CD8-positive, alpha-beta memory T cell (primary cell): ENCODE measurements at regions not wholly inside any gene's neighbourhood (a gene's known extent, or its start where the extent isn't known, plus 50 kb on each side); places are given as distances from the start of the nearest gene placed in this dataset.
"Not testable (repeated sequence)": the region's sequence is repeated elsewhere in the genome, so short reads cannot be mapped to it uniquely, and the experiment has no call there.

Experiments used
- CTCF ChIA-PET: fragments of 350-600 bp; sonication (Branson Sonifier 250); formaldehyde crosslinking; loops from one replicate; lab custom pipeline; 2021; ENCODE audit warnings: antibody characterized with exemption; lab: Charles Lee
- POLR2A ChIA-PET: fragments of 350-600 bp; sonication (Branson Sonifier 250); formaldehyde crosslinking; loops from one replicate; lab custom pipeline; 2021; ENCODE audit warnings: antibody characterized with exemption; lab: Charles Lee
- DNase-seq, 5 donors: peaks; one replicate each; pipeline versions ENCODE4 v3.0.0 to v3.0.0-alpha.2; 2020 to 2022; ENCODE audit warnings: mixed read lengths in 1 of 5
- H3K27ac ChIP-seq: one replicate; pipeline ENCODE4 v1.7.0; 2013; ENCODE audit warnings: low read depth, mild to moderate bottlenecking, low read length, moderate library complexity
- H3K27me3 ChIP-seq: 2 replicates; pipeline ENCODE4 v1.7.0; 2013; ENCODE audit warnings: low read length, mild to moderate bottlenecking; ENCODE audit not compliant: insufficient read depth, poor library complexity, severe bottlenecking
- H3K36me3 ChIP-seq: 2 replicates; pipeline ENCODE4 v1.7.0; 2013; ENCODE audit warnings: mild to moderate bottlenecking, low read length, moderate library complexity; ENCODE audit not compliant: insufficient read depth
- H3K4me1 ChIP-seq: 2 replicates; pipeline ENCODE4 v1.7.0; 2013; ENCODE audit warnings: mild to moderate bottlenecking, low read length, moderate library complexity; ENCODE audit not compliant: insufficient read depth
- H3K4me3 ChIP-seq: 2 replicates; pipeline ENCODE4 v1.7.0; 2013; ENCODE audit warnings: mild to moderate bottlenecking, low read length
- H3K9me3 ChIP-seq: 2 replicates; pipeline ENCODE4 v1.7.0; 2013; ENCODE audit warnings: mild to moderate bottlenecking, low read length
- H3K27ac Mint-ChIP-seq, 8 donors: one replicate each; pipeline ENCODE4 v1.8.0; 2020 to 2021; ENCODE audit warnings: mixed read lengths in 8 of 8, mild to moderate bottlenecking in 6 of 8, inconsistent platforms in 3 of 8, moderate library complexity in 3 of 8
- H3K27me3 Mint-ChIP-seq, 2 donors: one replicate each; pipeline ENCODE4 v1.8.0; 2020 to 2021; ENCODE audit warnings: mixed read lengths in 2 of 2, mild to moderate bottlenecking in 1 of 2, moderate library complexity in 1 of 2
- H3K36me3 Mint-ChIP-seq, 3 donors: one replicate each; pipeline ENCODE4 v1.8.0; 2020 to 2021; ENCODE audit warnings: mixed read lengths in 3 of 3, inconsistent platforms in 1 of 3, mild to moderate bottlenecking in 1 of 3
- H3K4me1 Mint-ChIP-seq, 3 donors: one replicate each; pipeline ENCODE4 v1.8.0; 2020 to 2021; ENCODE audit warnings: mixed read lengths in 3 of 3, inconsistent platforms in 1 of 3, mild to moderate bottlenecking in 1 of 3
- H3K4me3 Mint-ChIP-seq, 7 donors: one replicate each; pipeline ENCODE4 v1.8.0; 2020 to 2021; ENCODE audit warnings: mixed read lengths in 7 of 7, mild to moderate bottlenecking in 6 of 7, moderate library complexity in 4 of 7, inconsistent platforms in 2 of 7
- H3K9me3 Mint-ChIP-seq, 5 donors: one replicate each; pipeline ENCODE4 v1.8.0; 2020 to 2022; ENCODE audit warnings: mixed read lengths in 5 of 5, mild to moderate bottlenecking in 3 of 5, moderate library complexity in 2 of 5, inconsistent platforms in 1 of 5

GRCh38 chr2:38243186-38243880 is 133.7 kb downstream of the ATL2 start:
- H3K27me3 Mint-ChIP-seq, result peaks cover 0 to 5% of the 10 kb centered on the region in 2 donors
- POLR2A ChIA-PET, result no interaction called here
- no peak for DNase-seq
- H3K27ac ChIP-seq, result no peak overlapping the region
- H3K27me3 ChIP-seq, result no peaks in the 10 kb centered on the region
- no peaks in the 10 kb centered on the region for H3K36me3 Mint-ChIP-seq
- H3K36me3 ChIP-seq, result no peaks in the 10 kb centered on the region
- no peaks in the 10 kb centered on the region for H3K9me3 ChIP-seq
- no peak overlapping the region for H3K27ac Mint-ChIP-seq
- no peaks in the 10 kb centered on the region for H3K9me3 Mint-ChIP-seq
- no peak overlapping the region for H3K4me3 ChIP-seq
- H3K4me3 Mint-ChIP-seq, result no peak overlapping the region
- H3K4me1 ChIP-seq, result no peaks in the 10 kb centered on the region
- H3K4me1 Mint-ChIP-seq, result no peaks in the 10 kb centered on the region
- CTCF ChIA-PET, result no interaction called here

DNA sequence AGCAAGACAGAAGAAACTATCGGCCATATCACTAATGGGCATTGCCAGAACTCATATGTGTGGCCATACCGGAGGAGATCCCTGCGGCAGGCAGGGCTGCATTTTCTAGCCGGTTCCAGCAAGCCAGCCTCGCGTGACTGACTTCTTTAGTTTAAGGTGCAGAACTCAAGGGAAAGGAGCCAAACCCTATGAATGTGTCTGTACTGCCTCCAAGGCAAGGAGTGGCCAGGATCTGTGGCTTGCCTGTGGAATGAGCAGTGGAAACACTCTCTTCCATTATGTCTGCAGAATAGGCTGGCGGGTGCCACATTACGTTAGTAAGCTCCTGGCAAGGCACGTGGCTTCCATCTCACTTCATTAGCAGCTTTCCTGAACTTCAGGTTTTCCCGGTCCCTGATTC is 137.6 kb downstream of the ATL2 start:
- Mint-ChIP-seq H3K4me3 (no peak overlapping the region), H3K27me3 (peaks cover 6 to 14% of the 10 kb centered on the region in 2 donors), H3K4me1 (no peaks in the 10 kb centered on the region), H3K36me3 (no peaks in the 10 kb centered on the region), H3K9me3 (no peaks in the 10 kb centered on the region), H3K27ac (no peak overlapping the region)
- Histone ChIP-seq H3K4me1 (no peaks in the 10 kb centered on the region), H3K27ac (no peak overlapping the region), H3K4me3 (no peak overlapping the region), H3K36me3 (no peaks in the 10 kb centered on the region), H3K9me3 (no peaks in the 10 kb centered on the region), H3K27me3 (no peaks in the 10 kb centered on the region)
- no peak for DNase-seq
- CTCF ChIA-PET, result no interaction called here
- POLR2A ChIA-PET, result no interaction called here

DNA sequence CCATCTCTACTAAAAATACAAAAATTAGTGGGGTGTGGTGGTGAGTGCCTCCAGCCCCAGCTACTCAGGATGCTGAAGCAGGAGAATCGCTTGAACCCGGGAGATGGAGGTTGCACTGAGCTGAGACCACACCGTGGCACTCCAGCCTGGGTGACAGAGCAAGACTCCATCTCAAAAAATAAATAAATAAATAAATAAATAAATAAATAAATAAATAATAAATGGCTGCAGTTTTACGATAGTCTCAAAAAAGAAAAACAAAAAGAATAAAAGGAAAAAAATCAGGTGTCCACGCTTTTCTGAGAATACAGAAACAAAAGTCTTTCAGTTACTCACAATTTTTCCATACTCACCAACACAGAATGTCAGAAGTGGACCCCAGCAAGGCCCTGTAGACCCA is 138.4 kb downstream of the ATL2 start:
- not testable (repeated sequence) for H3K4me1 ChIP-seq, H3K27ac Mint-ChIP-seq
- H3K27me3 Mint-ChIP-seq, result peaks cover 13 to 16% of the 10 kb centered on the region in 2 donors

GRCh38 chr2:38237311-38237710 is 139.8 kb downstream of the ATL2 start:
- Histone ChIP-seq H3K4me1 (no peaks in the 10 kb centered on the region), H3K27ac (no peak overlapping the region), H3K27me3 (no peaks in the 10 kb centered on the region), H3K4me3 (no peak overlapping the region), H3K36me3 (no peaks in the 10 kb centered on the region), H3K9me3 (no peaks in the 10 kb centered on the region)
- DNase-seq, result no peak
- Mint-ChIP-seq H3K4me3 (no peak overlapping the region), H3K27ac (no peak overlapping the region), H3K27me3 (peaks cover 16 to 23% of the 10 kb centered on the region in 2 donors), H3K9me3 (peaks cover 0 to 1% (median 0%) of the 10 kb centered on the region in 5 donors), H3K4me1 (no peaks in the 10 kb centered on the region), H3K36me3 (no peaks in the 10 kb centered on the region)
- POLR2A ChIA-PET, result no interaction called here
- CTCF ChIA-PET, result no interaction called here

More for the DNA sequence above, 138.4 kb downstream of the ATL2 start:
- POLR2A ChIA-PET, DNase-seq, H3K36me3 Mint-ChIP-seq, H3K9me3 Mint-ChIP-seq, H3K36me3 ChIP-seq, H3K9me3 ChIP-seq, H3K27me3 ChIP-seq, H3K4me1 Mint-ChIP-seq, H3K27ac ChIP-seq, H3K4me3 ChIP-seq, CTCF ChIA-PET, H3K4me3 Mint-ChIP-seq: not testable (repeated sequence)

DNA sequence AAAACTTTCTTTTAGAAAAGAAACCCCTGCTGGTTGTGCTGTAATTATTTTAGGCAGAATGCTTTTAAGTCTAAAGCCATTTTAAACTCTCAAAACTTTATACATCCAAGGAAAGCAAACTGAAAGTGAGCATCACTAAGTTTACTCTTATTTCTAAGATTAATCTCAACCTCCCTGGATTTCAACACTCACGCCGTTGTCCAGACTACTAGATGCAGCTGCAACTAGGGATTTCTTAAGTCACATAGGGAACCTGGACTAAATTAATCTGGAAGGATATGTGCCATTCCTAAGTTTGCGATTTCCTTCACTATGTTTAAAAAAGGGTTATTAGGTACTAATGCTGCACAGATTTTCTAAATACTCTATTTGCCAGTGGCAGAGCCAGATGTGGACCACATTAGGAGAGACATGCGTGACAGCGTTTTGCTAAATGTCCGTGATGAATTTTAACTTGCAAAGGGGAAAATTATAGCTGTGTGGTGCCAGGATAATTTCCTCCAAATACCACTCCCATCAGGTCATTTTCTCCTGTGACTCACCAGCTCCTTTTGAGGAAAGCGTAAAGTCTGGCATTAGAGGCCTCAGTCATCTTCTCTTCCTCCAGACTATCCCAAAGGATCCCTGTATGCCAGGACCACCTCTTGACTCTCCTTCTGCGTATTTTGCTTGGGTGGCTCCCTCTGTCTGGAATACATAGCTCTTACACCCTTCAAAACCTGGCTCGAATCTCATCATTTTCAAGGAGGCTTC is 143.7 kb downstream of the ATL2 start:
- no peak for DNase-seq
- Mint-ChIP-seq H3K36me3 (no peaks in the 10 kb centered on the region), H3K27me3 (peaks cover 17 to 27% of the 10 kb centered on the region in 2 donors), H3K4me1 (no peaks in the 10 kb centered on the region), H3K4me3 (no peak overlapping the region), H3K27ac (no peak overlapping the region), H3K9me3 (peaks cover 0 to 1% (median 0%) of the 10 kb centered on the region in 5 donors)
- no peak overlapping the region for H3K27ac ChIP-seq
- H3K27me3 ChIP-seq, result no peaks in the 10 kb centered on the region
- H3K36me3 ChIP-seq, result no peaks in the 10 kb centered on the region
- no peak overlapping the region for H3K4me3 ChIP-seq
- ChIA-PET POLR2A (no interaction called here), CTCF (no interaction called here)
- no peaks in the 10 kb centered on the region for H3K9me3 ChIP-seq
- no peaks in the 10 kb centered on the region for H3K4me1 ChIP-seq

DNA sequence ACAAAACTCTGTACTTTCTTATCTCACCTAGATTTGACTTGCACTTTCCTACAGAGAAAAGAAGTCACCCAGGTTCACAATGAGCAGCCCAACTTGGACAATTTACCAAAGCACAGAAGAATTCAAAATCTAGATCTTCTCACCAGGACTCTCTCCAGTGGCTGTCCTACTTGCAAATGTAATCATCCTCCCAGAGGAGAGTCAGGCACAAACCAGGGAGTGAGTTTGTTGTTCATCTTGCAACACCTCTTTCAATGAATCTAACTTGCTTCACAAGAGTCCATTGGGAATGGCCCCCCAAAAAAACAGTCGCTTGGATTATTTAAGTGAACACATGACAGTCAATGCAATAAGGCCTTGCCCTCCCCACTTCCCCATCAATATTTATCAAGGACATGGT is 144.6 kb downstream of the ATL2 start:
- H3K27me3 Mint-ChIP-seq, result peaks cover 17 to 32% of the 10 kb centered on the region in 2 donors
- POLR2A ChIA-PET, result no interaction called here
- H3K27ac Mint-ChIP-seq, result no peak overlapping the region

DNA sequence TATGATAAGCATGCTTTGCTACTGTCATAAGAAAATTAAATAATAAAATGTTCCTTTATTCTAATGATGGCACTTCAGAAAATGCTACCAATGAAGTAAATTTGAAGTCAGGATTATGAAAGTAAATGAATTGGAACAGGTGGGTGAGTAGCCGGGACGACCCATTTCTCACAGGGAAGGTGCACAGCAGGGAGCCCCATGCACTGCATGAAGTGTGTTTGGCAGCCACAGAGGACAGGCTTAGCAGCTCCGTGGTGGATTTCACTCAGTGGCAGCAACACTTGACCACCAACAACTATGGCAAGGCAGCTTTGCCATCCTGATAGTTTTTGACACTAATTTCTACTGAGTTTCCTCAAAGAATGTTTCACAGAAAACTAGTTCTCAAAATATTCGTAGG is 146.3 kb downstream of the ATL2 start:
- Histone ChIP-seq H3K4me1 (no peaks in the 10 kb centered on the region), H3K36me3 (no peaks in the 10 kb centered on the region), H3K27me3 (no peaks in the 10 kb centered on the region), H3K27ac (no peak overlapping the region), H3K4me3 (no peak overlapping the region), H3K9me3 (no peaks in the 10 kb centered on the region)
- H3K36me3 Mint-ChIP-seq, result no peaks in the 10 kb centered on the region
- DNase-seq, result no peak
- H3K4me3 Mint-ChIP-seq, result no peak overlapping the region
- CTCF ChIA-PET, result no interaction called here
- H3K27ac Mint-ChIP-seq, result peak overlapping the region in 1 of 8 donors; percentile 16
- peaks cover 15 to 38% of the 10 kb centered on the region in 2 donors for H3K27me3 Mint-ChIP-seq
- no peaks in the 10 kb centered on the region for H3K4me1 Mint-ChIP-seq
- peaks cover 0 to 1% (median 0%) of the 10 kb centered on the region in 5 donors for H3K9me3 Mint-ChIP-seq
- POLR2A ChIA-PET, result no interaction called here

More for the DNA sequence above, 144.6 kb downstream of the ATL2 start:
- no peak overlapping the region for H3K27ac ChIP-seq
- no peaks in the 10 kb centered on the region for H3K4me1 ChIP-seq
- H3K9me3 ChIP-seq, result no peaks in the 10 kb centered on the region
- H3K4me3 ChIP-seq, result no peak overlapping the region
- H3K27me3 ChIP-seq, result no peaks in the 10 kb centered on the region
- H3K36me3 ChIP-seq, result no peaks in the 10 kb centered on the region
- Mint-ChIP-seq H3K4me3 (no peak overlapping the region), H3K4me1 (no peaks in the 10 kb centered on the region), H3K36me3 (no peaks in the 10 kb centered on the region), H3K9me3 (peaks cover 0 to 1% (median 0%) of the 10 kb centered on the region in 5 donors)
- CTCF ChIA-PET, result no interaction called here
- no peak for DNase-seq

DNA sequence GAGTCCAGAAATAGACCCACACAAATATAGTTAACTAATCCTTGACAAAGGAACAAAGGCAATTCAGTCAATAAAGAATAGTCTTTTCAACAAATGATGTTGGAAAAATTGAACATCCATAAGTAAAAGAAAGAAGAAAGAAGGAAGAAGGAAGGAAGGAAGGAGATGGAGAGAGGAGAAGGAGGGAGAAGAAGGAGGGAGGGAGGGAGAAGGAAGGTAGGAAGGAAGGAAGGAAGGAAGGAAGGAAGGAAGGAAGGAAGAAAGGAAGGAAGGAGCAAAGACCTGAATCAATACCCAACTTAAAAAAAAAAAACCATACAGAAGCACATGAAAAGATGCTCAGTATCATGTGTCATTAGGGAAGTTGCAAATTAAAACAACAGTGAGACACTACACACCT is 148.3 kb downstream of the ATL2 start:
- Mint-ChIP-seq H3K27ac (no peak overlapping the region), H3K27me3 (peaks cover 15 to 44% of the 10 kb centered on the region in 2 donors), H3K36me3 (no peaks in the 10 kb centered on the region), H3K9me3 (no peaks in the 10 kb centered on the region), H3K4me3 (no peak overlapping the region), H3K4me1 (no peaks in the 10 kb centered on the region)
- Histone ChIP-seq H3K27me3 (no peaks in the 10 kb centered on the region), H3K4me3 (no peak overlapping the region), H3K4me1 (no peaks in the 10 kb centered on the region), H3K36me3 (no peaks in the 10 kb centered on the region), H3K9me3 (no peaks in the 10 kb centered on the region), H3K27ac (no peak overlapping the region)
- DNase-seq, result no peak
- ChIA-PET POLR2A (no interaction called here), CTCF (no interaction called here)
